Mammary epithelial cell (primary cell): ENCODE measurements at regions not wholly inside any gene's neighbourhood (a gene's known extent, or its start where the extent isn't known, plus 50 kb on each side); places are given as distances from the start of the nearest gene placed in this dataset.

Experiments
- CTCF ChIP-seq, 2 donors: IDR thresholded peaks in 1 of 2; conservative IDR thresholded peaks in 1 of 2; 2 replicates each; pipeline ENCODE4 v1.5.1; 2011 to 2012; ENCODE audit warnings: inconsistent platforms in 2 of 2, low read length in 2 of 2, mild to moderate bottlenecking in 2 of 2, control low read depth in 1 of 2, low read depth in 1 of 2; ENCODE audit not compliant: insufficient read depth in 1 of 2; ENCODE audit errors: extremely low read depth in 1 of 2
- EZH2 ChIP-seq: IDR thresholded peaks from 2 replicates; pipeline ENCODE4 v1.6.1; 2012; ENCODE audit warnings: low read length, inconsistent platforms, borderline replicate concordance

GRCh38 chr2:144158096-144158495, 361.8 kb downstream of the ZEB2 start:
- TF ChIP-seq CTCF (conservative IDR thresholded peaks at IDR 0.05 in 1 of 2, IDR thresholded peaks at IDR 0.05 in 1 of 2; ENCODE audit: extremely low read depth in 1 of 2, insufficient read depth in 1 of 2, low read depth in 1 of 2, low read length in 2 of 2), result no peak
- TF ChIP-seq EZH2, result no peak
